ENCODE measurements at regions not wholly inside any gene's neighbourhood (a gene's known extent, or its start where the extent isn't known, plus 50 kb on each side); places are given as distances from the start of the nearest gene placed in this dataset.

DNA sequence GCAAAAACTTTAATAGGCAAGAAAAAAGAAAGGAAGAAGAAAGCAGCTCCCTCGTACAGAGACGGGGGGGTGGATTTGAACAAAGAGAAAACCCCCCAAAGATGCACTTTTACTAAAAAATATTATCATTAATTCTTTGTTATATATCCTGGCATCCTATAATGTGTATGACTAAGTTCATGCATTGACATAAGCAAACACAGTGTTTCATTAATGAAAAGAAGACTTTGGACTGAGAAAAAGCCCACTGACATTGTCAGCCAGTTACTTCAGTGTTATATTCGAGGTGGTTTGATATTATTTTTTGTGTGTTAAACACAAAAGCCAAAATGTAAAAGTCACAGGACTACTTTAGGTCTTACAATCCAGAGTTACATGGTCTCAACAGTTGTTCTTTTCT is 110.1 kb upstream of the DPYD start:
- DNase-seq (ENCODE audit: low spot score): no peak

DNA sequence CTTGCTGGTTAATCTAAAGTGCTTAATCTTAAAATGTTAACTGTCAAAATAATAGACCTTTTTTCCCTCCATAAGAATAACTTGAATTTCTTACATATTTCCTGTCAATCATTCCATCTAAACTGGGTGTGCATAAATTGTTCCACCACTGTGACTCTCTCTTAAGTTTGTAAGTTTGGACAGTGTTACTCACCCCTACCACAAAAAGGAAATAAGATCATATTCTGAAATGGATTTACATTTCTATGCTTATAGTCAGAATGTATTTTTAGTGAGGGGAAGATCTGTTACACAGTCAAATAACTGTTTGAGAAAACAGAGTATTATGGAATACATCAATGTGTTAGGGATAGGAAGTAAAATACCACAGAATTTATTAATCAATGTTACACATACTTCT is 109.6 kb upstream of the DPYD start:
- no peak for DNase-seq (ENCODE audit: low spot score)

DNA sequence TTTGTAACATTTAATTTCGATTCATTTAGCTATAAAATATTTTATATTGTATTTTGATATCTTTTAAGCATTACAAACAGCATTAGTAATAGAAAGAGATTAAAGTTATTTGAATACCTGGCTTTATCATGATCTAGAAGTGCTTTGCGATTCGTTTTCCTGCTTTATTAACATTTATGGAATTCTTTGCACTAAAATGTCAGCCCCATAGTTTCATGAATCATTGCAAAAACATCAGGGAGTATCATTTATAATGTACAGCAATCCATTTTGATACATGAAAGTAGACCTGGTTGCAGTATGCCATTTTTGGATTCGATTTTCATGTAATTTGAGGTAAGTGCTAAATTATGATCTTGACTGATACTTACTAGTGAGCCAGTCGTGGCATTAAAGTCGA is 108.0 kb upstream of the DPYD start:
- DNase-seq (ENCODE audit: low spot score): no peak

DNA sequence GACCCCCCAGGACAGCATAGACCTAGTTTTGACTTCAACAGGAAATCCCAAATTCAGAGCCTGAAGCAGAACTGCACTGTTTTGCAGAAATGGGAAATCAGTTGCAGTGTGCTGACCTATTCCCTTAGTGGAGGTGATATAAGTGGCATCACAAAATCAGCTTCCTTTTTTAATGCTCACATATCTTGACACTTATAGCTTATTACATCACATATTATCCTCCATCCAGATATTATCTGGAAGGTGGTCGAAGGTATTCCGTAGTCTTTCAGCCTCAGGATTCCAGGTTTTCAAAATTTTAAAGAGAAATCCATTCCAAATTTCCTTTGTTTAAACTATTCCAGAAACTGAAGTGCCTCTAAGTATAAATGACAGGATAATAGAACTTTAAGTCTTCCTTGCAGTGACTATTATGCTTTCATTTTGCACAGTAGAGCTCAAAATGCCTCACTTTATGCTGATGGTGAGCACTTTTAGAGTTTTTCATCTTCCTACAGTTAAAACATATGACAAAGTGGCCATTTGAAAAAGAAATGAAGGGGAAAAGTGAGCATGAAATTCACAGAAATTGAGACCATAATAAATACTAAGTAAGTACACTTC is 106.4 kb upstream of the DPYD start:
- DNase-seq (ENCODE audit: low spot score): no peak

DNA sequence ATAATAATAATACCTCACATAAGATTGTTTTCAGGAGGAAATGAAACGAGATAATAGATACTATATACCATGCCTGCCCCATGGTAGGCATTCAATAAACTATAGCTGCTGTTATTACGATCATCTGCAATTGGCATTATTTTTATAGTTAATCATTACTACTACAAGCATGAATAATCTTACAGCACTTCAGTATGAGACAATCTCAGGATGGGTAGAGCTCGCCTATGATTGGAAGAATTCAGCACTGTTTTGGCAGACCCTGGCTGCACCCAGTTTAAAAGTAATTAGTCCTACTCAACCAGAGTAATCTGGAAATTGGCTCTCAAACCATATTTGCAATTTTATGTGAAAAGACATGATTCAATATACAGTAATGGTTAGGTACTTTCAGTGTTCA is 105.0 kb upstream of the DPYD start:
- no peak for DNase-seq (ENCODE audit: low spot score)

DNA sequence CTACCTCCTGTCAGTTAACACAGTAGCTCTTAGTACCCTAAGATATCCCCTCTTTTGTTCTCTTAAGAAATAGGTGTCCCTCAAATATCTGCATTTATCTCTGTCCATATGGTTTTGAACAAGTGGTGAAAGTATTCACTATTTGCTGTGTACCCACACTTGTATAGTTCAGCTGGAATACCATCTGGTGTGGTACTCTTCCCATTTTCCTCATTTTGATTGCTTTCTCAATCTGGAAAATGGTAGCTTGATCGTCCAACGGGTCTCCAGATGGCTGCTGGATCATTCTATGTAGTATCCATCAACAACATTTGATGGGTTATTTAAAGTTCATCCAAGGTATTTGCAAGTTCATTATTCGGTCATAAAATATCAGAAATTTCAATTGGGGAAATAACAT is 100.3 kb upstream of the DPYD start:
- no peak for DNase-seq (ENCODE audit: low spot score)

DNA sequence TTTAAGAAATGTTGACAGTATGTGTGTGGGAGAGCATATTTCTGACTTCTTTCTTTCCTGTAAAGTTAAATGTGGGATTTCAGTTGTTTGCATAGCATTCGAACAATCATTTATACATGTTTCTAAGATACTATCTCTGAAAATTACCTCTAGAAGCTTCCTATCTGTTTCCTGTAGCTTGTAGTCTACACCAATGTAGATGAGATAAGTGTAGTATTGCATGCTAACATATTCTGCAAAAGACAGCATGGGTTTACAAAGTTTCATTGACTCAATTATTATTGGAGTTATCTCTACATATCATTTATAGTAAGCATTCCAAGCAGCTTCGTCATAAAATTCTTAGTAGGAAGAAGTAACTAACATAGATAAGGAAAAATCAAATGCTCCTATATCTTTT is 98.9 kb upstream of the DPYD start:
- DNase-seq (ENCODE audit: low spot score): no peak

DNA sequence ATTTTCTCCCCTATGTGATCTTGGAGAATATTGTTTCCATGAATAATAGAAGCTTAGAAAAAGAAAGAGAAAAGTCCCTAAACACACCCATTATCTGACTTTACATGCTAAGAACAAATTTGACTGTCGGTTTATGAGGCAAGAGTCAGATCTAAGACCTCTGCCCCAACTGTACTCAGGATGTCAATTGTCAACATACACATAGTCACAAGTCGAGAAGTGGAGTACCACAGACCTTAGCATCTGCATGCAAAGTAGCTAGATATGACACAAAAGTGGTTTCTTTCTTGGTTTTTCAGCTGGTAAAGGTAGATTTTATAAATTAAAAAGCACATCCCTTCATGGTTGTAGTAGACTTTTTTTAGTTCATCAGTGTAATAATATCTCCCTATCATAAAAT is 97.2 kb upstream of the DPYD start:
- DNase-seq (ENCODE audit: low spot score): no peak

DNA sequence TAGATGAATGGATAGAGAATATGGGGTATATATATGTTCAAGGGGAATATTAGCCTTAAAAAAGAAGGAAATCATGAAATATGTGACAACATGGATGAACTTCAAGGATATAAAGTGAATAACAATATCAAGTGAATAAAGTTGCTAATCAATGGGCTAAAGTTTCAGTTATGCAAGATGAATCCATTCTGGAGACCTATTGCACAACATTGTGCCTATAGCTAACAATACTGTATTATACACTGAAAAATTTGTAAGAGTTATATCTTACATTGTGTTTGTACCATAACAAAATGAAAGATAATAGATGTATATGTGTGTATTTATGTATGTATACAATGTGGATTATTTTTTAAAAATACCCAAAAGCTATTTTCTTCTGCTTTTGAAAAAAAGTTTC is 96.3 kb upstream of the DPYD start:
- DNase-seq (ENCODE audit: low spot score): no peak

DNA sequence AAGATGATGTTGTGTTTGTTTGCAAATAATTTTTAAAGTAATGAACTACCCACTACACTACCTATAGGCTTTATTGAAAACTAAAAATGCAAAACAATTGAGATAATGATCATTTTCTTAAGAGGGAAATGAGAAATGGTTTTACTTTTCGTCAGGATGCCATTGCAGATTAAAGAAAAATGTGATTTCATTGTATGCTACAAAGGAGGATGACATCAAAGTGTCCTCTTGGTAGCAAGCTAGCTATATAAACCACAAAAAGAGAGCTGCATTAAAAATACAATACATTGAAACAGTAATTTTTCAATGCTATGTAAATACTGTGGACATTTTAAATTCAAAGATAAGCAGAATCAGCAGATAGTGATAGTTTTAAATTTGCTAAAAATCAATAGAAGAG is 87.5 kb upstream of the DPYD start:
- no peak for DNase-seq (ENCODE audit: low spot score)

DNA sequence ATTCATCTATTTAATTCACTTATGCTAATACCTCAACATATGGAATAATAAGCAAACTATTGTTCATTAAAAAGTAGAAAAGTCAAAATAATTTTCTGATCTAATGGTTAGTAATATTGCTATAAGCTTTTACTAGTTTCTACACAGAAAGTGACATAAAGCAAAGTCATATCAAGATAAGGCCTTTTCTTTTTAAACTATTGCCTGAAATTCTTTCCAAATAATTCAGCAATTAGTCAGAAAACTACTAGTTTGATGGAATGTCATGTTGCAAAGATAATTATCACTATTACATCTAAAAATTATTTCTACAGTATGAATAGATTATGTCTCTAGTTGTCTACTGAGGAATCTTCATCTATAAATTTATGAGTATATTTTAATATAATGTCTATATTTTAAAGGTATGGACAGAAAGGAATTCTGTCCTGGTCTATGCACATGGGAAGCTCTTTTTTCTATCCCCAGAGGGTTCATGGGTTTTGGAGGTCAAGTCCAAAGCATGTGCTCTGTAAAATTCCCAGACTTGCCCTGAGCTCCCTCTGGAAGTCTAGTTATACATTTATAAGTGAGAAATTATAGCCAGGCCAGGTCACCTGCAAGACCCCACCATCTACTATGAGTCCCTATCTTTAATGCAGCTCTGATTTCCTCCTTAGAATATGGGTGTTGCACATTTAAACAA is 84.6 kb upstream of the DPYD start:
- no peak for DNase-seq (ENCODE audit: low spot score)

DNA sequence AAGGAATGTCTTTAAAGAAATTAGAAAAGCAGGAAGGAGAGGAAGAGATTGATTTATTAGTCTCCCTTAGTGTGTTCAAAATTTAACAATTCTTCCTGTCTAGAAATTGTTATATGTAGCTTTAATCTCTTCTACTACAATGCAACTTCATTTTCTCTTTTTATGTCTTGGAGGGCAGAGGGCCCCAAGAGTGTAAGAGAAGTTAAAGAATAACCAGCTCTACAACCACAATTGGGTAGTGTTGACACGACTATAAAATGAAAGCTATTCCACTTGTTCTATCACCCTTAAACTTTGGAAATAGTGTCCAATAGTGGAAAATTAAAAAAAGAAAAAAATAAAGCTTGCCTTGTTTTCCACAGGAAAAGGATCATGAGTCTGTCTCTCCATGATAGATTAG is 82.6 kb upstream of the DPYD start:
- DNase-seq (ENCODE audit: low spot score): no peak

DNA sequence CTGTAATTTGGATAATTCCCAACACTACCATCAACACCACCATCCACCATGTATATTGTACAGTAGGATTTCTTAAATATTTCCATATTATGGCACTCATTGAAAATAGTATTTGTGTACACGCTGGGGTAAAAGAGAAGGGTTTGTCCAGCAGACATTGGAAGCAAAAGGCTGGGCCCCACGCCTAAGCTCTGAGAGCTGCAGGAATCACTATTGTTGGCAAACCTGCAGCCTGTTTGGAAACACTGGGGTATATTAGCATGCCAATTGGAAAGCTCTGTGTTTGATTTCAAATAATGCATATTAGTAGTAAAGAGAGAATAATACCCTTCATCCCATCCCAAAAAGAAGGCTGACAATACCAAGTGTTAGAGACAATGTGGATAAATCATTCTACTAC is 81.5 kb upstream of the DPYD start:
- DNase-seq (ENCODE audit: low spot score): no peak

DNA sequence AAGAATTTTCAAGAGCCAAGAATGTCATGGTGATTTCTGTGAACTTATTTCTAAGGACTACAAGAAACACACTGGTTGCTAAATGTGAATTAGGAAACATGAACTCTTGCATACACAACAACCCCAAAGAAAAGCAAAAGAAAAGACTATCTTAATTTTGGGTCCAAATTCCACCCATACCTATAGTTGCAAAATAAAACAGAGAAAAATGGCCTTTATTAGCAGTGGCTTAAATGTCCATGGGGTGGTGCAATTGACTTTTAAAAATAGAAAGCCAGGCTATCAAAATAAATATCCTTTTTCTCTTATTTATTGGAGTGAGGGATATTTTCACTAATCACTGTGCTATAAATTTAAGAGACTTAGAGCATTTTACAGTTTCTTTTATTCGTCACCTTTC is 80.9 kb upstream of the DPYD start:
- DNase-seq (ENCODE audit: low spot score): no peak

DNA sequence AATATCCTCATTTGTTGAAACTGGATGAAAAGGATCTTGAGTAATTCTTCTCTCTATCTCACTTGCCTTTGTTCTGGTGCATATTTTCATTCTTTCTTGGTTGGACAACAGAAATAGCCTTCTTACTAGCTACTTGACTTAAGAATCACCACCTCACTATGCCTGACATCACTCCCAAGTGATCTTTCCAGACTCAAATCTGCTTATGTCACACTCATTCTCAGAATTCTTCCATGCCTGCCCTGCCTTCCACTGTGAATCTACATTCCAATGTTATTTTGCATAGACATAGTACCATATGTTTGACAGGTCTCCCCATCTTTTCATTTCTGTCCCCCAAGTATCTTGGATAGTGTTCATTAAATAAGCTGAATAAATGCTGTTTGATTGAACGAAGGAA is 78.5 kb upstream of the DPYD start:
- DNase-seq (ENCODE audit: low spot score): no peak

DNA sequence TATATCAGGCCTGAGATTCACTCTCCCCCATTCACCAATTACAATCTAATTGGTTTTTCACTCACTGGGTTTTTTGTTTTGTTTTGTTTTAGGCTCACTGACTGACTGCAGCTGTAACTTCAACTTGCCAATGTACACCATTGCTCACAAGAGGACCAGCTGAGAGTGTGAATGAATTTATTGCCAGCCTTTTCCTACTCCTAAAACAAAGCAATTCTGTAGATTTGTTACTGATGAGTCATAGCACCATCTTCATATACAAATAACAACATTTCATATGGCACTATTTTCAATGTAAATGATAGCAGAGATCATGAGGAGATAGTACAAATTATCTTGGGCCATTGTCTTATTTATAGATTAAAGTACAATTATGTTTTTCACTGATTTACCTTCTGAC is 76.0 kb upstream of the DPYD start:
- DNase-seq (ENCODE audit: low spot score): no peak

DNA sequence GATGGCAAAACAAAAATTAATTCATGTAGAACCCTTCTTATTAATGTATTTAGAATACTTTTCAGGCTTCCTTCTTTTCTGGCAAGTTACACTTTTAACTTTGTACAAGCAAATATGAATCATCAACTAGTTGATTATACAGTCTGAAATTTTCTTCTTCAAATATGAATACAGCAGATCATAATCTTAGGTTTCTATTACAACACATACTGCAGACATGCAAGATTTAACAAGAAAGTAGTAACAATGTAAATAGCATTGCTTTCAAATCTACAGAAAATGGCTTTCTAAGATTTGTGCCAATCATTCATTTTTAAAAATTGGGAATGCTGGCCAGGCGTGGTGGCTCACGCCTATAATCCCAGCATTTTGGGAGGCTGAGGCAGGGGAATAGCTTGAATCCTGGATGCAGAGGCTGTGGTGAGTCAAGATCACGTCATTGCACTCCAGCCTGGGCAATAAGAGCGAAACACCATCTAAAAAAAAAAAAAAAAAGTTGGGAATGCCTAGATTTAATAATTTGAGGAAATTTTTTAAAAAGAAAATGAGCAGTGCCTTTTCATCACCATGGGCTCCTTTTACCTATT is 68.4 kb upstream of the DPYD start:
- no peak for DNase-seq (ENCODE audit: low spot score)

DNA sequence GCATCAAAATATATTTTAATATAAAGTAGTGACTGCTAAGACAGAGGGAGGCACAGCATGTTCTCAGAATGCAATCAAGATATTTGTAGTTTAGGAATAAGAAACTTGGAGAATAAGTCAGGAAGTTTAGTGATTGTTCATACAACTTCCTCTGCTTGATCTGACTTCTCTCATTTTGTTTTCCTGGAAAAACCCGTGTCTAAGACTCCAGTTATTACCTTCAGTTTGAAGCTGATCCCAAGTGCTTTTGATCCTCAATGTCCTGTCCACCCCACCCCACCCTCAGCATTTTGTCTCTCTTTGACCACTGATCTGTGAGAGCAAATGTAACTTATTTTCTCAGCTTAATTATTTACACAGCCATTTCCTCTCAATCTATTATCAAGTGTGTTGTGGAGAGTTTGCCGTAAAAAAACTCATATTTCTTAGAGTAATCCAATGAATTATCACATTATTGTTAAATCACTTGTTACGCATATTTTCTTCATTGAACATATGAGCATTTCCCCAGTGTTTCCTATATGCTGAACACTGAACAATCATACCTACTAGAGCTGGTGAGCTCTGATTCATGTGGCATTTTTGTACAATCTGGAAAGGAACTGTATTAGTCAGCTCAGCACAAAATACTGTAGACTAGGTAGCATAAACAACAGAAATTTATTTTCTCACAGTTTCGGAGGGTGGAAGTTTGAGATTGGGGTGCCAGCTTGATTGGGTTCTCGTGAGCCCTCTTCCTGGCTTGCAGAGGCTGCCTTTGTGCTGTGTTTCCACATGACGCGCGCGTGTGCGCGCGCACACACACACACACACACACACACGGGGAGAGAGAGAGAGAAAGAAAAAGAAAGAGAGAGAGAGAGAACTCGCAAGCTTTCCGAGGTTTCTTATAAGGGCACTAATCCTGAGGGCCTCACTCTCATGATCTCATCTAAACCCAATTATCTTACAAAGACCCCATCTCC is 65.5 kb upstream of the DPYD start:
- DNase-seq (ENCODE audit: low spot score): no peak

DNA sequence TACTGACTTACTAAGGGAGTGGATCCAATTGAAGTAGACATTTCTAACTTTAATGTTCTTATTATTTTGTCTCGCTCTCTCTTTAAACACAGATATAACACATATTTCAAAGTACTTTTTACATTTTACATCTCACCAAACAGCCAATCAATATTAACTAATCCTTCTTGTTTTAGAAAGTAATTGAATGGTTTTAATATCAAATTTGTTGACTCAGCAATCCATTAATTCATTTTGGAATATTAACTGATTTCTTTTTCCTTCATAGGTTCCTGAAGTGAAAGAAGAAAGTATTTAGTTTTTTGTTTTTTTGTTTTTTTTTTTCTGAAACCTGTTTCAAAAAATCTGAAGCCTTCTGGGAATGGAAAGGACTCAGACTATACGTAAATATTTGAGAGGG is 62.3 kb upstream of the DPYD start:
- DNase-seq (ENCODE audit: low spot score): no peak

DNA sequence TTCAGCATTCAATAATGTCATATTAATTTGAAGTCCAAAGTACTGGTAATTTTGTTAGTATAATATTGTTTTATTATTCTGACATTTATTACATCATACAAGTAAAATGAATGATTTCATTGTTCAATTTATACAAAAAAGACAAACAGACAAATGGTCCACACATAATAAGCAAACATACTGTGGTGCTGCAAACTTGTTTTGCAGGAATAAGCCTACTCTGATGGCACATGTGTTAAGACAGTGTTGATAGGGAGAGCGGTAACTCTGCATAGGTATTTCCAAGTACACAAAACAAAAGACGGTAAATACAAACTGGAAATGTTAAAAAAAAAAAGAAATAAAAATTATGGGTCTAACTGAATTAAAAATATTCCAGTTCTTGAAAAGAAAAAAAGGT is 59.7 kb upstream of the DPYD start:
- no peak for DNase-seq (ENCODE audit: low spot score)

DNA sequence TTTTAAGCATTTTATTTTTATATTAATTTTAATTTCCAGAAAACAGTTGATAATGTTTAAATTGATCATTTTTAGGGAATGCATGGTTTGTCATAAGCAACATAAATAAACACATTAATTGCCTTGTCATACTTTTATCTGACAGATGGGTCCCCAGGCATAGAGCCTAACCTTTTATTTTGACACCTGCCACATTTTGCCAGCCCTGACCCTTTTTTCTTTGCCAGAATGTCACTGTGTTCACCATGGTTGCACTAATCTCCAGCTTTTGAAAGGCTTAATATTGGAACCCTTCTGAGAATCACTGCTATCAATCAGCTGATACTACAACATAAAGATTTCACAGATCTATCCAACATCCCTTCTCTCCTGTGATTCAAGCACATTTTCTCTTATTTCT is 56.0 kb upstream of the DPYD start:
- no peak for DNase-seq (ENCODE audit: low spot score)

Data from NAMALWA (cell line).